ES-I3 (cell line): ENCODE measurements at regions not wholly inside any gene's neighbourhood (a gene's known extent, or its start where the extent isn't known, plus 50 kb on each side); places are given as distances from the start of the nearest gene placed in this dataset.
"Not testable (repeated sequence)": the region's sequence is repeated elsewhere in the genome, so short reads cannot be mapped to it uniquely, and the experiment has no call there.

Source experiments
- H3K36me3 ChIP-seq: 2 replicates; pipeline ENCODE4 v1.6.1; 2013; ENCODE audit warnings: mild to moderate bottlenecking, low read length, control low read depth, moderate library complexity; ENCODE audit not compliant: insufficient read depth
- H3K4me1 ChIP-seq: 2 replicates; pipeline ENCODE4 v1.6.1; 2013; ENCODE audit warnings: mild to moderate bottlenecking, control low read depth, low read length; ENCODE audit not compliant: insufficient read depth
- H3K9ac ChIP-seq: 2 replicates; pipeline ENCODE4 v1.6.1; 2013; ENCODE audit warnings: low read depth, mild to moderate bottlenecking, low read length, moderate library complexity
- H3K9me3 ChIP-seq: 2 replicates; pipeline ENCODE4 v1.6.1; 2013; ENCODE audit warnings: mild to moderate bottlenecking, low read length, moderate library complexity; ENCODE audit not compliant: control insufficient read depth, insufficient read depth

DNA sequence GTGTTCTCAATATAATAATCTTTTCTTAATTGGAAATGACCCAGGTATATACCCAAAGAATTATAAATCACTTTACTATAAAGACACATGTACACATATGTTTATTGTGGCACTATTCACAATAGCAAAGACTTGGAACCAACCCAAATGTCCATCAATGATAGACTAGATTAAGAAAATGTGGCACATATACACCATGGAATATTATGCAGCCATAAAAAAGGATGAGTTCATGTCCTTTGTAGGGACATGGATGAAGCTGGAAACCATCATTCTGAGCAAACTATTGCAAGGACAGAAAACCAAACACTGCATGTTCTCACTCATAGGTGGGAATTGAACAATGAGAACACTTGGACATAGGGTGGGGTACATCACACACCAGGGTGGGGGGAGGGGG lies 56.8 kb downstream of the SCGB2B2 start:
- not testable (repeated sequence) for H3K4me1 ChIP-seq, H3K36me3 ChIP-seq, H3K9ac ChIP-seq
- peaks cover 17% of the 10 kb centered on the region for H3K9me3 ChIP-seq

DNA sequence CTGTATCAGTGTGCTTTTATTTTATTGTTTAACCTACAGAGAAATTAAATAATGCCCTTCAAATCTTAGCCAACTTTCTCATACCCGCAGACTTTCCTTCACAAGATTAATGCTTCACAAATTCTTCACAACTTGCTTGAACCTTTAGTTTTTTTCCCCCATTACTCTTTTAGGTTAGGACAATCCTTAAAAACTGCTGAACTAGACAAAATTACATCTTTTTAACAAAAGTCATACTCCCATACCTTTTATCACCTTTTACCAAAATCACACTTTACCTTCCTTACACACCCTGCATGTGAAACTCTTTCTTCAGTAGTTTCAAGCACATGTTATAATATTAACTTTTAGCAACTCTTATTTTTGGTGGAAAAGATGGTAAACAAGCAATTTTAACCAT lies 58.5 kb downstream of the SCGB2B2 start:
- Histone ChIP-seq H3K9me3 (peaks cover 13% of the 10 kb centered on the region; the same call in 1 of the 2 replicates), H3K36me3 (no peaks in the 10 kb centered on the region), H3K4me1 (no peaks in the 10 kb centered on the region), H3K9ac (no peak overlapping the region)

DNA sequence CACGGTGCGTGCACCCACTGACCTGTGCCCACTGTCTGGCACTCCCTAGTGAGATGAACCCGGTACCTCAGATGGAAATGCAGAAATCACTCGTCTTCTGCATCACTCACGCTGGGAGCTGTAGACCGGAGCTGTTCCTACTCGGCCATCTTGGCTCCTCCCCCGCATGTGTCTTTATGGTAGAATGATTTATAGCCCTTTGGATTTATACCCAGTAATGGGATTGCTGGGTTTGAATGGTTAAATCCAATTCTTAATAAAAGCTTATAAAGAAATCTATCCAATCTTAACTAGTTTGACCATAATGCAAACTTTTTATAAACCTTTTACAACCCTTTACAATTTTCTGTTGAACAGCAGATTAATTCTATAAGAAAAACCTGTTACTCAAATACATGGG lies 59.0 kb downstream of the SCGB2B2 start:
- not testable (repeated sequence) for H3K36me3 ChIP-seq, H3K4me1 ChIP-seq, H3K9me3 ChIP-seq, H3K9ac ChIP-seq

DNA sequence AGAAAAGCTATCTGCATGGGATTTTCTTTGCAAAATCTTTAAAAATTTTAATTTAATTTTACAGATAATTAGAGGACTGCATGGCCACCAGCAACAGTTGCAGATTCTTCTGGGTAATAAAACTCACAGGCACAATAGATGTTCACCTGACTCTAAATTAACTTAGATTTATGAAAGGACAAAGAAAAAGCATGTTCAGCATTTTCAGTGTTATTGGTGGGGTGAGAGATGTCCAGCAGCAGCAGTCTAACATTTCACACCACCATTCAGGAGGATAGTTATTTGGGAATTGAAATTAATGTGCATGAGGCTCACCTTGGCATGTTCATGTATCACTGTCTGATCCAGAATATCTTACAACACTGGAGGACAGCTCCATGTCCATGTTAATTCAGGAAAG lies 74.0 kb downstream of the SCGB2B2 start:
- Histone ChIP-seq H3K9ac (no peak overlapping the region), H3K9me3 (no peaks in the 10 kb centered on the region; the same call in 1 of the 2 replicates), H3K36me3 (no peaks in the 10 kb centered on the region), H3K4me1 (no peaks in the 10 kb centered on the region)

DNA sequence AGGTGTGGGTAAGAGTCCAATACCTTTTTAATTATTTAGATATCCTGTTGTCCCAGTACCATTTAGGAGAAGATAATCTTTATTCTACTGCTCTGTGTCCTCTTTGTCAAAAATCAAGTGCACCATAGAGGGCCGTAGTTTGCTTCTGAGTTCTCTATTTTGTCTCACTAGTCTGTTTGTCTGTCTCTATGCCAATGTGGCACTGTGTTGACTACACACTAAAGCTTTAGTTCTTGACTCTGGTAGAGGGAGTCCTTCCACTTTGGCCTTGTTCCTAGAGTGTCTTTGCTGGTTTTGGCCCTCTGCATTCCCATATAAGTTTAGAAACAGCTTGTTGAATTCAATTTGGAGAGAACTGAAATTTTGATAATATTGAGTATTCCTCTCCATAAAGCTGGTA lies 75.9 kb downstream of the SCGB2B2 start:
- no peaks in the 10 kb centered on the region; the same call in 1 of the 2 replicates for H3K9me3 ChIP-seq
- no peaks in the 10 kb centered on the region for H3K4me1 ChIP-seq
- no peaks in the 10 kb centered on the region for H3K36me3 ChIP-seq
- no peak overlapping the region for H3K9ac ChIP-seq

DNA sequence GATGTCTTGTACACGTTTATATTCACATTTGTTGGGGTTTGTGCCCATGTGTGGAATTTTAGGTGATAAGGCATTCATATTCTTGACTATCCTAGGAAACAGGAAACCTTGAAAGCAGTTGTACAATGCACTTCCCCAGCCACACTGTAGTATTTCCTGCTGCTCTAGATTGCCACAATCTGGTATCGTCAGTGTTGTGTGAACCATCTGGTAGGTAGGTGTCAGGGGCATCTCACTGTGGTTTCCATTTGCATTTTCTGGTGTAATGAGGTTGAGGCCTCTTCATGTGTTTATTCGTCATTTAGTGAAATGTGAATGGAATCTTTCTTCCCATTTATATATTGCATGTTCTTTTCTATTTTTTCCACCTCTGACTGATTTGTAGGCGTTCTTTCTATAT lies 76.6 kb downstream of the SCGB2B2 start:
- Histone ChIP-seq H3K36me3 (no peaks in the 10 kb centered on the region), H3K4me1 (no peaks in the 10 kb centered on the region), H3K9me3 (no peaks in the 10 kb centered on the region; the same call in 1 of the 2 replicates), H3K9ac (no peak overlapping the region)

DNA sequence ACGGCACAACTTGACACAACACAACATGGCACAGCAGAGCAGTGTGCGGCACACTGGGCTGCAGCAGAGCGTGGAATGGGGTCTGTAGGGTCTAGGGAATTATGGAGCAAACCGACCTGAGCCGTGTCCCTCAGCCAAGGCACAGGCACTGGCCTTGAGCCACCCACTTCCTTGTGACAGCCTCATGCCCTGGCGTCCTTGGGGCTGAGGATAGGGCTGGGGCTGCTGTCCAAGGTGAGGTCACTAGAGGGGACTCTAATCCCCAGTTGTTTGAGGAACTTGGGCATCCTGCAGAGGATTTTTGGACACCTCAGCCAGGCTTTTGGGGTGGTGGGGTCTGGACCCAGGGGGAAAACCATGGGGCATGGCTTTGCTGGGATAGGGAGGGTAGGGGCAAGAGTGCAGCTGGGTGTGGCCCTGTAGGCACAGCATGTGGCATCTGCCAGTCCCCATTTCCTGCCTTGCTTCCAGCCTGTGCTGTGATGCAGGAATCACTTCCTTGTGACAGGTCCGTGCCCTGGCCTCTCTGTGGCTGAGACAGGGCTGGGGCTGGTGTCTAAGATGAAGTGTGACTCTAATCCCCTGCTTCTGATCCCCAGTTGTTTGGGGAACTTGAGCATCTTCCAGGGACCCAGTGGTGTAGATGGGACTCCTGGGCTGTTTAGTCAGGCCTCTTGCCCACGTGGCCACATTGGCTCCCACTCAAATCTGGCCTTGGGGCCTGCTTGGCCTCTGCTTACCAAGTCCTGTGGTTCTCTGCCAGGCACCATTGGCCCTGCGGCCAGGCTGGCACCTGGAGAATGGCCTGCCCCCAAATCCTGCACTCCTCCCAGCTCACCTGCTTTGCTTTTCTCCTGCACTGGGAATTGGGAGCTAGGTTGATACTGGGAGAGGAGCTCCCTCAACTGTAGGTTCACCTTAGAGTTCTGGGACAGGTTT lies 78.5 kb downstream of the SCGB2B2 start:
- Histone ChIP-seq H3K36me3 (no peaks in the 10 kb centered on the region), H3K9ac (no peak overlapping the region), H3K4me1 (no peaks in the 10 kb centered on the region), H3K9me3 (no peaks in the 10 kb centered on the region)

DNA sequence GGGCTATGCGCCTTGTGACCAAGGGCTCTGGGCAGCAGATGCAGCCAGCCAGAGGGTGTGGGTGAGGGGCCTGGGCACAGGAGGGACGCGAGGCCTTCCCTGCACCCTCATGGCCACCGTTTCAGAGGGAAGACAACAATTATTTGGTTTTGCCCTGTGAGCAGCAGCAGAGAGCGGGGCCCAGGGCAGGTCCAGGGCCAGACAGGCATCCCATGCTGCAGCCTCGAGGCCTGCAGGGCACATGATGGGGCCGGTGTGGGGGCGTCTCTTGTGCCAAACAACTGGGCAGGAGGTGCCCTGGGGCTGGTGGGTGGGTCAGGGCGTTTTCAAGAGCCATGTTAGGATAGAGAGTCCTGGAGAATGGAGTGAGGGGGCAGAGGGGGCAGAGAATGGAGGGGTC lies 79.4 kb downstream of the SCGB2B2 start:
- no peaks in the 10 kb centered on the region for H3K9me3 ChIP-seq
- no peaks in the 10 kb centered on the region for H3K4me1 ChIP-seq
- no peak overlapping the region for H3K9ac ChIP-seq
- no peaks in the 10 kb centered on the region for H3K36me3 ChIP-seq

DNA sequence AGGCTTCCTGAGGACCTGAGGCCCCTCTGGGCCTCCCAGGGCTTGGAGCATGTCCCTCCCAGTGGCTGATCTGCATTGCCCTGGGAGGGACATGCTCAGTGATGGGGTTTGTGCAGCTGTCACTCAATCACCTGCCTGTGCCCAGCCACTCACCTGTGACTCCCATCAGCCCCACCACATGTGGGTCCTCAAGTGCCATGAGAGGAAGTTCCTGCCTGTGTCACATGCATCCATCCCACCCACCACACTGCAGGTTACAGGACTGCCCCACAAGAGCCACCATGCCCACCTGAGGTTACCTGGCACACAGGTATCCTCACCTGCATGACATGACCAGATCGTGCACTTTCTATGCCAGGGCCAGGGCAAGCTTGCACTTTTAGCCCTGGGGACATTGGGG lies 80.0 kb downstream of the SCGB2B2 start:
- Histone ChIP-seq H3K36me3 (no peaks in the 10 kb centered on the region), H3K9ac (no peak overlapping the region), H3K4me1 (no peaks in the 10 kb centered on the region), H3K9me3 (no peaks in the 10 kb centered on the region)

DNA sequence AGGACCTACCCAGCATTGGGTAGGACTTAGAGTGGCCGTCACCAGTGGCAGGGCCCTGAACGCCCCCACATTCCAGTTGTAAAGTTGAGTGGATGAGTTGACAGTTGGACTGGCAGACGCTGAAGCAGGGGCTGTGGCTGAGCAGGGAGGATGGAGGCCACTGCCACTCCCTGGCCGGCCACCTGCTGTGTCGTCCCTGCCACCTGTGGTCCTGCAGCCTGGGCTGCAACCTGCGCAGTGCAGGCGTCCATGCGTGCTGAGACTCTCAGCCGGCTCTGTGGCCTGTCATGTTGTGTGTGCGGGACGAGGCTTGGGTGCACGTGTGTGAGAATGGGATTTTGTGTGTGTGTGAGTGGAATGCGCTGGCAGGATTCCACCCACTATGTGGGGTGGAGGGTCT lies 80.8 kb downstream of the SCGB2B2 start:
- no peaks in the 10 kb centered on the region for H3K4me1 ChIP-seq
- no peaks in the 10 kb centered on the region for H3K36me3 ChIP-seq
- H3K9me3 ChIP-seq: no peaks in the 10 kb centered on the region
- no peak overlapping the region for H3K9ac ChIP-seq

DNA sequence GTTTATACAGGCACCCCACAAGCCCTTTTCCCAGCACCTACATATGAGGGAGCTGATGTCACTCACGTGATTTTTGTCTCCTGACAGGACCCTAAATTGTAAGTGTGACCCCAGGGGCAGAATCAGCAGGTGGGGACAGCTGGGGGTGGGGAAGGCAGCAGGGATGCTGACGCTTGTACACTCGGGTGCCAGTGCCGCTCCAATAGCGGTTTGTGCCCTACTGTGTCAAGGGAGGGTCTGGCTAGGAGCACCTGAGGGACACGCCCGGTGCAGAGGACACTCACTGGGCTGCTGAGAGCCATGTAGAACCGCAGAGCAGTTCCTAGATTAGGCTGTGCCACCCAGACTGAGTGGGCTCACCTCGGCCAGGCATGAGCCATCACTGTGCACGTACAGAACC lies 81.3 kb downstream of the SCGB2B2 start:
- H3K4me1 ChIP-seq: no peaks in the 10 kb centered on the region
- no peak overlapping the region for H3K9ac ChIP-seq
- H3K36me3 ChIP-seq: no peaks in the 10 kb centered on the region
- no peaks in the 10 kb centered on the region for H3K9me3 ChIP-seq

DNA sequence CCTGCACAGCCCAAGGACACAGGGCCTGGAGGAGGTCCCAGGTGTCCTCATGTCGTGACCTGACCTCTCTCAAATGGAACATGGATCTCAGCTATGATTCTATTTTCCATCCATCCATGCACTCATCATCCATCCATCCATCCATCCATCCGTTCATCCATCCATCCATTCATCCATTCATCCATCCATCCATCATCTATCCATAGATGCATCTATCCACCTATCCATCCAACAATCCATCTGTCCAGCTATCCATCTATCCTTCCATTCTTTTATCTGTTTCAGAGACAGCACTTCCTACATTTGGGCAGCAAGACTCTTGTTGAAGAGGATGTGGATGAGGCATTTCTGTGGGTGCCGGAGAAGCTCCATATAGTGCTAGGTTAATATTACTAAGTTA lies 86.7 kb downstream of the SCGB2B2 start:
- H3K36me3 ChIP-seq: no peaks in the 10 kb centered on the region
- H3K9me3 ChIP-seq: no peaks in the 10 kb centered on the region; the same call in 1 of the 2 replicates

DNA sequence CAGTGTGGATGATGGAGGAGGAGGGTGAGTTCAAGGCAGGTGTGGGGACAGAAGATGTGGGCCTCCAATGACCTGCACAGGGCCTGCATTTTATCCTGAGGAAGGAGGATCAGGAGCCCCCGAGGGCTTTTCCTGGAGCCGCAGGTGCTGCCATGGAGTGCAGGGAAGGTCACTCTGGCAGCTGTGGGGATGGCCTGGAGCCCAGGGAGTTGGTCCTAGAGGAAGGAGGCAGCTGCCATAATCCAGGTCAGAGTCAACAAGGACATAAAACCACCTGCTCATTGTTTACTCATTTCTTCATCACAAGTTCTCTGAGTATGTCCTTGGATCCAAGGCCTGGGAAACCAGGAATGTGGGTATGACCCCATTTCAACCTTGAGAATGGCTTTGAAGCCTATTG lies 87.2 kb downstream of the SCGB2B2 start:
- H3K36me3 ChIP-seq: no peaks in the 10 kb centered on the region
- no peaks in the 10 kb centered on the region for H3K4me1 ChIP-seq
- no peak overlapping the region for H3K9ac ChIP-seq
- no peaks in the 10 kb centered on the region; the same call in 1 of the 2 replicates for H3K9me3 ChIP-seq

More for the DNA sequence above, 86.7 kb downstream of the SCGB2B2 start:
- Histone ChIP-seq H3K4me1 (no peaks in the 10 kb centered on the region), H3K9ac (no peak overlapping the region)

DNA sequence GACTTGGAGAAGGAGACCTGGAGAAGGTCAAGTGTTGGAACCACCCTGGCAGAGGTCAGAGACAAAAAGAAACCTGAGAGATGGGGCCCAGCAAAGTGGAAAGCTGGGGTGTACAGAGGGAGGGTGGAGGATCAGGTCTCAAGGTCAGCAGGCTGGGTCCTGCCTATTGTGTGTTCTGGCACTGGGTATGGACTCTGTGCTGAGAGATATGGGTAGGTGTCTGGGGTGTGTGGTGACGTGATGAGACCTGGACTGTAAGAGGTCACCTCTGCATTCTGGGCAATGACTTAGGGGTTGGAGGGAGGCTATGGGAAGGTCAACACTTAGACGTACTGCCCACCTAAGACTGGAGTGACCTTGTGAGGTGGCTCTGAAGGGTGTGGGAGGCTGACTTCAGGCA lies 88.1 kb downstream of the SCGB2B2 start:
- Histone ChIP-seq H3K9ac (no peak overlapping the region), H3K36me3 (no peaks in the 10 kb centered on the region), H3K4me1 (no peaks in the 10 kb centered on the region), H3K9me3 (no peaks in the 10 kb centered on the region; the same call in 1 of the 2 replicates)

DNA sequence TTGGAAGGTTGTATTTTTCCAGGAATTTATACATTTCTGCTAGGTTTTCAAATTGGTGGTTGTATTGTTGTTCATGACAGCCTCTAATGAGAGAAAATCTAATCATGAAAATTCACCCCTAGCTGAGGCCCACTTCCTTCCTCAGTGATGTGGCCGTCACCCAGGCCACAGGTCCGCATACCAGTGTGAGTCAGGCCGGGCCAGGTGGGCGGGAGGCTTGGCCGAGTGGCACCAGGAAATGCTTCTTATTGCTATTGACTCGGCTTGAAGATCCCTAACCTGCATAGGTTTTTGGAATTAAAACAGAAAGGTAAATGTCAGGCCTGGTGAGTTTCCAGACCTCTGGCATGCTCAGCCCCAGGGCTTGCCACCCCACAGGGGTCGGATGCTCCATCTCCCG lies 88.7 kb downstream of the SCGB2B2 start:
- no peaks in the 10 kb centered on the region for H3K36me3 ChIP-seq
- no peak overlapping the region for H3K9ac ChIP-seq
- no peaks in the 10 kb centered on the region; the same call in 1 of the 2 replicates for H3K9me3 ChIP-seq
- no peaks in the 10 kb centered on the region for H3K4me1 ChIP-seq
